GM19468 (cell line): ENCODE measurements at regions not wholly inside any gene's neighbourhood (a gene's known extent, or its start where the extent isn't known, plus 50 kb on each side); places are given as distances from the start of the nearest gene placed in this dataset.
"Not testable (repeated sequence)": the region's sequence is repeated elsewhere in the genome, so short reads cannot be mapped to it uniquely, and the experiment has no call there.

Source experiments
- ATAC-seq: cut with Tn5 transposase; IDR thresholded peaks from one replicate; pipeline ENCODE4 v1.9.1; 2021; ENCODE audit warnings: mild to moderate bottlenecking, moderate library complexity, moderate number of reproducible peaks; ENCODE audit not compliant: unreplicated experiment; ENCODE audit errors: extremely low read depth

DNA sequence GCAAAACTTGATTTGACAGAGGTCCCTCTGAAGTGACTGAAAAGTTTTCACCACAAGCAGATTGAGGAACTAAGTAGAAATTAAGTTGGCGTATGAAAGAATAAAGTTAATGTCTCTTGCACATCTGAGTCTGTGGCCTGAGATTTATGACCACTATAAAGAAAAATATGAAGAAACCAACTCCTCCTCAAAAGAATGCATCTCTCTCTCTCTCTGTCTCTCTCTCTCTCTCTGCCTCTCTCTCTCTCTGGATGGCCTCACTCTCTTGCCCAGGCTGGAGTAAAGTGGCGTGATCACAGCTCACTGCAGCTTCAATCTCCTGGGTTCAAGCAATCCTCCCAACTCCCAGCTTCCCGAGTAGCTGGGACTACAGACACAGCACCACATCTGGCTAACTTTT, 55.2 kb downstream of the RPL22L1 start:
- ATAC-seq: no peak

DNA sequence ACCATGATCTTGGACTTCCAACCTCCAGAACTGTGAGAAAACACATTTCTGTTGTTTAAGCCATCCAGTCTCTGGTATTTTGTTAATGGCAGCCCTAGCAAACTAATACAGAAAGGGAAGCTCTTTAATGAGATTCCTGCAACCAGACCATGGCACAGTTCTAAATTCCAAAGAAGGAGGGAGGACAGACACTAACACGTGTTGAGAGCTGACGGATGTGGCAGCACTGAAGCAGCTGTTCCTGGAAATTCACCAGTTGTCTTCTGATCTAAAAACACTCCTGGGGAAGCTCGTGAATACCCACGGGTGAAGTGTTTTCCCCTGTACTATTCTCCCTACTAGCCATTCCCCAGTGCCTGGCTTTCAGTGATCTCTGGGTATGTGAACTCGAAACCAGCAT, 56.7 kb downstream of the RPL22L1 start:
- no peak for ATAC-seq

DNA sequence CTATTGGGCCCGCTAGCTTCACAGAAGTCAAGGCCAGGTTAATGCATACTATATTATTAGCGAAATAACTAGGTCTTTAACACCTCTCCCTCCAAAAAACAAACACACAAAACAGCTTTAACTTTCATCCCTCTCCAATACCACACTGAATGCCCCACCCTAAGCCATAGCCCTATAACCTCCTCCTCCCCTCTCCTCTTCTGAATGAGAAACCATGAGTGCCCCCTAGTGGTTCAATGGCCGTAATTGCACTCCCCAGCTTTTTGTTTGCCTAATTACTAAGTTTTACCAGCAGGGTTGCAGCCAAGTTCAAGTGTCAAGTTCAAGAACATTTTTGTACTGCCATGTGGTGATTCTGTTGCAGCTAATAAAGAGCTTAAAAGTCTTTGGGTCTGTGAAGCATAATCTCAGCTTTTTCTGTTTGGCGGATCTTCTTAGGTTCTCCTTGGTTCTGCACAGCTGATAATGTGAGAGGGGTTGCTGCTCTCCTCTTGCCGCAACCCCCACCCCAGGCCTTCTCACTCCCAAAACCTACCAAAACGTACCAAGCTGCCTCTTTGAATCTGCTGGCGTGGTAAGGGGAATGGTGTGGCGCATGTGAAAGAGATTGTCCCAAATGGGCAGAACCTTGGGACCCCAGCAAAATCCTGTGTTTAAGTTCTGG, 57.9 kb downstream of the RPL22L1 start:
- peak; percentile 37 for ATAC-seq

DNA sequence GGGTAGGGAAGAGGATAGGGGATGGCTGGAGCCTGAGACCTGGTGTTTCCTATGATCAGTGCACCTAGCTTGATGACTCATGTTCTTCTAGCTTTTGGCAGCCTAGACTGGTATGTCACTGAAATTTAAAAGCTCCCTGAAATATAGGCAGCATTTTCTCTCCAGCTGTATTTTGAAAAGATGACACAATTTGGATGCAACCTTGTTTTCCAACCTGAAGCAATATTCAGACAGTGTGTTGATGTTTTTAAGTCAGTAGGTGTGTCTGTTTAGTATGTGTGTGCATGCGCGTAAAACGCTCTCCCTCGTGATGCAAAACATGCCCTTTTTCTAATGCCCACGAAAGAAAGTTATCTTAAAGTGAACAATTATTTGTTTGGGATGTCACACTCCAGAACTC, 58.5 kb downstream of the RPL22L1 start:
- no peak for ATAC-seq

DNA sequence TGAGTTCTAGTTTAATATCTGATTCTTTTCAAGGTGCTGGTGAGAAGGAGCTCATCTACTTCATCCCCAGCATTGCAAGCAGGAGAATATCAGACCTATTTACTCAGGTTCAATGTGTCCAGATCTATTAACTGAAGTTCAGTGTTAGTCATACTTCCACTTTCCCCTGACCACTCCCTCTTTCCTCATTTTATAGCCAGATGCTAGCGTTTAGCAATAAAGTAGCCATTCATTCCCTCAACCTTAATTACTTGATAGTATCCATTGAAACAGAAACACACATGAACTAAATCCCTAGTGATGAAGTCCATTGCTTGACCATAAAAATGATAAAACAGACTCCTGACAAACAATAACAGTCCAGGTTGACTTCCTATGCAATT, 60.0 kb downstream of the RPL22L1 start:
- ATAC-seq: no peak

DNA sequence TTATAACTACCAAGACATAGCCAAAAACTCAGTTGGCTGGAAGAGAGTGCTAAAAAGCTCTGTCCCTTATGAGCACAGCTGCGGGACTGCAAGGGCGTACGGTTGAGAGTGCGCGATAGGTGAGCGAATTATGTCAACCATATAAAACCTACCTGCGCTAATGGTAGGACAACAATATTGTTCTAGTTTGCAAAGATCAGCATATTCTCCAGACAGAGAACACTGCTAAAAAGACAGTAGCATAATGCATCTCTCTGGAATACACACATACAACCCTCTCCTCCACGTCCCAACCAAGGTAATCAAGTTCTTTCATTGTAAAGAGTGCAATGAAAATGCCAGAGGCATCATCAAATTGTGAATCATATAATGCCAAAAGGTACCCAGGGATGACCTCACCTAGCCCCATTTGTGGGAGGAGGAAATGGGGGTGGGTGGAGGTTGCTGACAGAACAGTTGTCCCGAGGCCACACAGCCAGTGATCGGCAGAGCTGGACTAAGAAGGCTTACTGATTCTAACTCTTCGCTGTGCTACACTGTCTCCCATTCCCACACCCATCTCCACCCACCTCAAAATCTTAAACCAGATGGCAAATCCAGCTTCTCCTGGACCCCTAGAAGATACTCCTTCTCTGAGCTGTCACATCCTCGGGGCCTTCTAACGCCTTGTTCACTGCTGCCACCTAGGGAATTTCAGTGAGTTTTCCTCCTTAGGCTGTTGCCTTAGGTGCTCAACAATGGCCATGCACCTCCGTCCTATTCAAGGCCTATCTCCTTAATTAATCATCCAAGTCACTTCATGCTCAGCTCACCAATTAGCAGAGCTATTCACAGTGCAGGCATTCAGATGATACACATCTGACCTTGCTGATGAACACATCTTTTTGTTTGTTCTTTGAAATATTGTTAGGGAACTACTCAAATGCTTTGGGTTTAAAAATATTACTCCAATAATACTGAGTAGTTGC, 60.7 kb downstream of the RPL22L1 start:
- ATAC-seq: no peak

DNA sequence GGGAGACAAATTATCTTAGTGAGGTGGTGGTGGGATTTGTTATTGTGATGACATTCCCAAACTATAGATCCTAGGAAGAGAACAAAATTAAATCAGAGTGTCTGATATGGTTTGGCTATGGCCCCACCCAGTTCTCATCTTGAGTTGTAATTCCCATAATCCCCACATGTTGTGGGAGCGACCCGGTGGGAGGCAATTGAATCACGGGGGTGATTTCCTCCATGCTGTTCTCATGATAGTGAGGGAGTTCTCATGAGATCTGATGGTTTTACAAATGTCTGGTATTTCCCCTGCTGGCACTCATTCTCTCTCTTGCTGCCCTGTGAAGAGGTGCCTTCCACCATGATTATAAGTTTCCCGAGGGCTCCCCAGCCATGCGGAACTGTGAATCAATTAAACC, 62.0 kb downstream of the RPL22L1 start:
- ATAC-seq: no peak

DNA sequence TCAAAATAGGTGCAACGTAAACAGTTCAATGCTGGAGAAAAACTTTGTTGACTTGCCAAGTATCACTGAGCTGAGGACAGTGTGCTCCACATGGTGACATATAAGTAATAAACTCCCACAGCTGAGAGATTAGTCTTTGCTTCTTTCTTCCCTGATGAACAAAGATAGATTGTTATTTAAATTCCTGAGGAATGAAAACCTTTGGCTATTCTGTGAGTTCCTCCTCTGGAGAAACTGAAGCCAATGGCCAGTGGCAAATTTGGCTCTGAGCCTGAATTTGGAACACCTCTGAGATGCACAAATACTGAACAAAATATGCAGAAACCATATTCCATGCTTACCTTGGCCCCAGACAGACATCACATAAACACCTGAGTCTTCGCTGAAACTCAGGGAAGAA, 63.3 kb downstream of the RPL22L1 start:
- no peak for ATAC-seq

DNA sequence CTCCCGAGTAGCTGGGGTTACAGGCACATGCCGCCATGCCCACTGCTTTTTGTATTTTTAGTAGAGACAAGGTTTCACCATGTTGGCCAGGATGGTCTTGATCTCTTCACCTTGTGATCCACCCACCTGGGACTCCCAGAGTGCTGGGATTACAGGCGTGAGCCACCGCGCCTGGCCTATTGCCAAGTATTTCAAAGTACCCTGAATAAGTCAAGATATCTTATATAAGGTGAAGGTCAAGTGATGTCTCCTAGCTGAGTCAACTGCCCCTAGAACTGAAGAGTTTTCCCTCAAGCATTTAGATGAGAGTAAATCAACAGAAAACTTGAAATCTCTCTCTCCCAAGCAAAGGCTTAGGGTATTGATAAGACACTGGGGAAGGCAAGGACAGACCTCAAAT, 63.9 kb downstream of the RPL22L1 start:
- no peak for ATAC-seq

DNA sequence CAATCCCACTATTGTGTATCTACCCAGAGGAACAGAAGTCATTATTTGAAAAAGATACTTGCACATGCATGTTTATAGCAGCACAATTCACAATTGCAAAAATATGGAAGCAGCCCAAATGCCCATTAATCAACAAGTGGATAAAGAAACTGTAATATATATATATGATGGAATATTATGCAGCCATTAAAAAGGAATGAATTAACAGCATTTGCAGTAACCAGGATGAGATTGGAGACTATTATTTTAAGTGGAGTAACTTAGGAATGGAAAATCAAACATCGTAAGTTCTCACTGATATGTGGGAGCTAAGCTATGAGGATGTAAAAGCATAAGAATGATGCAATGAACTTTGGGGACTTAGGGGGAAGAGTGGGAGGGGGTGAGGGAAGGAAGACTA, 64.7 kb downstream of the RPL22L1 start:
- ATAC-seq: not testable (repeated sequence)

DNA sequence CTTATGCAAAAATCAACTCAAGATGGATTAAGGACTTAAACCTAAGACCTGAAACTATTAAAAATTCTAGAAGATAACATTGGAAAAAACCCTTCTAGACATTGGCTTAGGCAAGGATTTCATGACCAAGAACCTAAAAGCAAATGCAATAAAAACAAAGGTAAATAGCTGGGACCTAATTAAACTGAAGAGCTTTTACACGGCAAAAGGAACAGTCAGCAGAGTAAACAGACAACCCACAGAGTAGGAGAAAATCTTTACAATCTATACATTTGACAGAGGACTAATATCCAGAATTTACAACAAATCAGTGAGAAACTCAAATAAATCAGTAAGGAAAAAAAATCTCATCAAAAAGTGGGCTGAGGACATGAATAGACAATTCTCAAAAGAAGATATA, 65.4 kb downstream of the RPL22L1 start:
- not testable (repeated sequence) for ATAC-seq

DNA sequence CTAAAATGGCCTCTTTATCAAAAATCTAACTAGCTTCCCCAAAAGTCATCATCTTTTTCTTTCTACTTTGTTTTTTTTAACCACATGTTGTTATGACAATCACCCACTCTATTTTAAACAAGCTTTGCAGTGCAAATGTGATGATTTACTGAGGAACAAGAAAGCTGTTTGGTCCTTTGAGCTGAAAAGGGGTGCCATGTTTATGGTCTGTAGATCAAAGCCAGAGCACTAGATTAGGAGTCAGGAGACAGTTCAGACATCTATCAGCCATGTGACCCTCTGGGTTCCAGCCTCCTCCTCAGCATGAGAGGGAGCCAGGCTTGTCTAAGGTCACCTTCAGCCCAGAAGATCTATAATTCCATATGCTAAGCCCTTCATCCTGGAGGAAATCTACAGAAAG, 65.9 kb downstream of the RPL22L1 start:
- no peak for ATAC-seq

DNA sequence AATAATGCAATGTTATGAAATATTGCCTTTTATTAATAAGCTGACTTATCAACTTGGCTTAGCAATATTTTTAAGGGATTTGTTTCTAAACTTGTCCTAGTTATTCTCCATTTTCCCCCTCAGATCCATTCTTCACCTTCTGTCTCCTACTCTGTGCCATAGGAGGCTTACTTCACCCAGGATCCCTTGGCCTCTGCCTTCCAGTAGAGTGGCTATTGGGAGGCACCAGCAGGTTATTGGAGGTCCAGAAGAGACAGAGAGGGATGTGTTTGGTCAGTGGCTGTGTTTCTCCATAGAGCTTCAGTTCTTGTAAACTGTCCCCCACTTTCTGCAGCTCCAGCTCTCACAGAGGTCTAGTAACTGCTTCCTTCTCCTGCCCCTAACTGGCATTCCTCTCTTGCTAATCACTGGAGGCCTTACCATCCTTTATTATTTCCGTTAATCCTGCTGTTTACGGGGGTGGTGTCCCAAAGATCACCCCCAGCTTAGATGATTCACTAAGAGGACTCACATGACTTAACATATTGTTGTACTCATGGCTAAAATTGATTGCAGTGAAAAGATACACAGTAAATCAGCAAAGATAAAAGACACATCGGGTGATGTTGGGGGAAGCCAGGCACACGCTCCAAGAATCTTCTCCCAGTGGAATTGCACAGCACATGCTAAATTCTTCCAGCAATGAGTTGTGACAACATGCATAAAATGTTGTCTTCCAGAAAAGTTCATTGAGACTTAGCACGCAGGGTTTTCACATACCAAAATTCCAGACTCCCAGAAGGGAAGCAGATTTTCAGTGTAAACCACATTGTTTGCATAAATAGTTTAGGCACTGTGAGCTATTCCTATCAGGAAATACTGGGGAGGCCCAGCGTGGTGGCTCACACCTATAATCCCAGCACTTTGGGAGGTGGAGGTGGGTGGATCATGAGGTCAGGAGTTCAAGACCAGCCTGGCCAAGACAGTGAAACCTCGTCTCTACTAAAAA, 67.5 kb downstream of the RPL22L1 start:
- no peak for ATAC-seq

DNA sequence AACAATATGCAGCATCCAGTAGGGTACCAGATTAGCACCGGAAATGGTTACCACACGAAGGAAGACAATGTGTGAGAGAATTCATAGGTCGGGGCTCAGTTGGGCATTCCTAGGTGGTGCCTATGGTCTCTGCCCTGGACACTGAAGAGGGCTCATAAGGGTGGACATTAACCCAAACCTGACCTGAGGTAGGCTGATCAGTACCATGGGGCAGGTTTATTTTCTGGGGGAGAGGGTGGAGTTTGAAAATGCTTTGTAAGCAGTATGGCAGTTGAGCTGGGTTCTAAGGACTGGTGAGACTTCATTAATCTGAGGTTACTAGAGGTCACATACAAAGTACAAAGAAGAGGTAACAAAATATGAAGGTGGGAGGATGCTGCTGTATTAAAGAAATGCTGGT, 68.4 kb downstream of the RPL22L1 start:
- ATAC-seq: no peak

DNA sequence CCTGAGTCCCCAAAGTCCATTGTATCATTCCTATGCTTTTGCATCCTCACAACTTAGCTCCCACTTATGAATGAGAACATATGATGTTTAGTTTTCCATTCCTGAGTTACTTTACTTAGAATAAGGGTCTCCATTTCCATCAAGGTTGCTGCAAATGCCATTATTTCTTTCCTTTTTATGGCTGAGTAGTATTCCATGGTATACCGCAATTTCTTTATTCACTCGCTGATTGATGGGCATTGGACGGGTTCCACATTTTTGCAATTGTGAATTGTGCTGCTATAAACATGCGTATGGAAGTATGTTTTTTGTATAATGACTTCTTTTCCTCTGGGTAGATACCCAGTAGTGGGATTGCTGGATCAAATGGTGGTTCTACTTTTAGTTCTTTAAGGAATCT, 69.7 kb downstream of the RPL22L1 start:
- not testable (repeated sequence) for ATAC-seq

DNA sequence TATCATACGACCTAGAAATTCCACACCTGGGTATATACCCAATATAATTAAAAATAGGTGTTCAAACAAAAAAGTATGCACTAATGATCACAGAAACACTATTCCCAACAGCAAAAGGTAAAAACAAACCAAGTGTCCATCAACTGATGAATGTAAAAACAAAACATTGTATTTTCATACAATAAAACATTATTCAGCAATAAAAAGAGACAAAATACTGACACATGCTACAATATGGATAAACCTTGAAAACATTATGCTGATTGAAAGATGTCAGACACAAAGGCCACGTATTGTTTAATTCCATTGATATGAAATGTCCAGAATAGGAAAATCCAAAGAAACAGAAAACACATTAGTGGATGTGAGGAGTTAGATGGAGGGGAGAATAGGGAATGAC, 71.0 kb downstream of the RPL22L1 start:
- ATAC-seq: no peak

DNA sequence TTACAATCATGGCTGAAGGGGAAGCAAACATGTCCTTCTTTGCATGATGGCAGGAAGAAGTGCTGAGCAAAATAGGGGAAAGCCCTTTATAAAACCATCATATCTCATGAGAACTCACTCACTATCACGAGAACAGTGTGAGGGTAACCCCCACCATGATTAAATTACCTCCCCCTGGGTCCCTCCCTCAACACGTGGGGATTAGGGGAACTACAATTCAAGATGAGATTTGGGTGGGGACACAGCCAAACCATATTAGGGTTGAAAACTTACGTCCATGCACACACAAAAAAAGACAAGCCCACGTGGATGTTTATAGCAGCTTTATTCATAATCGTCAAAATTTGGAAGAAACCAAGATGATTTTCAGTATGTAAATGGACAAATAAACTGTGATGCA, 72.3 kb downstream of the RPL22L1 start:
- ATAC-seq: no peak

DNA sequence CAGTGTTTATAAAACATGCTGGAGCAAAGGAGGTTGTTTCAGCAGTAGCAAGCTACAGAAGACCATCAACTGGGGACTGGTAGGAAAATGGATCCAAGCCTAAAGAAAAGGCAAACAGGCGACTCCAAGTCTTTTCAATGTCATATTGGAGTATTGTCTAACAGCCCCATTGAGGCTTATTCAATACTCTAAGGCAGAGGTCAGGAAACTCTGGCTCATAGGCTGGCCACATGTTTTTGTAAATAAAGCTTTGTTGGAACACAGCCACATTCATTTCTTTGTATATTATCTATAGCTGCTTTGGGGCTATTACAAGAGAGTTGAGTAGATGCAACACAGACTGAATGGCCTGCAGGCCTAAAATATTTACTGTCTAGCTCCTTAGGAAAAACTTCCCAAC, 77.5 kb downstream of the RPL22L1 start:
- no peak for ATAC-seq

DNA sequence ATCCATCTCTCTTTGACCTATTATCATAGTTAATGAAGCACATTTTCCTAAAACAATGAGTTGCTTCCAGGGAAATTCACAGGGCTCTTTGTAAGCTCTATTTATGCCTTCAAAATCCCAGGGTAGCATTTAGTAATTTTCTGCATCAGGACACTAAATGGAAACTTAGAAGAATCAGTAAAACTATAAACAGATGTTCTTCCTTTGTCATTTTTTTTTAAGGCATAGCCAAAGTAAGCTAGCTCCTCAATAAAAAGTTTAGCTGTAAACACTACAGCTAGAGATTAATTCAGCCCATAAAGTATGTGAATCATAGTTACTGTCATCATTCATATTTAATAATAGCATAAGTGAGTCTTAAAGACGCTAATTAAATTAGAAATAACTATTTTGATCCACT, 79.3 kb downstream of the RPL22L1 start:
- no peak for ATAC-seq

DNA sequence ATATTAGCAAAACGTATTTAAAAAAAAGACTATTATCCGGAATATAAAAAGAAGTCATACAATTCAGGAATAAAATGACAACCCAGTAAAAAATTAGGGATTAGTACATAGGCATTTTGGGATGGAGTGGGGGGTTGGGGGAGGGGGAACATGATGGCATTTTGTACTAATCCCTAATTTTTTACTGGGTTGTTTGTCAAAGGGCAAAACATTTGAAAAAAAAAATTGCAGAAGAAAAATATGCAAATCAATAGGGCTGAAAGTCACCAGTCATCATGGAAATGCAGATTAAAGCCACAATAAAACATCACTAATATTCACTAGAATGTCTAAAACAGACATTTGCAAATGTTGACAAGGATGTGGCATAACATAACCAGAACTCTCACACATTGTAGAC, 82.5 kb downstream of the RPL22L1 start:
- no peak for ATAC-seq
